NCI-H82 treated with DMSO at 0.1 percent for 48 hours (cell line): ENCODE measurements at regions not wholly inside any gene's neighbourhood (a gene's known extent, or its start where the extent isn't known, plus 50 kb on each side); places are given as distances from the start of the nearest gene placed in this dataset.
A peak's percentile ranks its signal among the peaks of the same experiment; 100 is the strongest.
"Not testable (repeated sequence)": the region's sequence is repeated elsewhere in the genome, so short reads cannot be mapped to it uniquely, and the experiment has no call there.

Source experiments
- DNase-seq: peaks from one replicate; lab custom pipeline; 2025; ENCODE audit not compliant: unreplicated experiment; lab: John Stamatoyannopoulos, UW

DNA sequence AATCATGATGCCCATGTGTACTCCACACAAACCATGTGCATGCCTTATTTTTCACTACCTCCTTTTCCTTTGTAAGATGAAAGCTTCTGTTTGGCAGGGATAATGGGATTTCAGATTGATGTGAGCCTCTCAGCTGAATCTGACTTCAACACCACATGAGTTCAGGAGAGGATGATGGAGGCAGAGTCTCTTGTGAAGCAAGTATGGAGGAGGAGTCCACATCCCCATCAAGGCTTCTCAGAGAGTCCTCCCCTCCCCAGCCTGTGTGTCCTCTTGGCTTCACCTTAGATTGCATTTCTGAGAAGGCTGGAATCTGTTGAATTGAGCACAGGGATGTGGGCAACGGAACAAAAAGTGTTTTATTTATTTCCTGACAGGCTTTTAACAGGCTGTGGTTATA is 370.4 kb downstream of the FAT3 start:
- peak; percentile 9 for DNase-seq

DNA sequence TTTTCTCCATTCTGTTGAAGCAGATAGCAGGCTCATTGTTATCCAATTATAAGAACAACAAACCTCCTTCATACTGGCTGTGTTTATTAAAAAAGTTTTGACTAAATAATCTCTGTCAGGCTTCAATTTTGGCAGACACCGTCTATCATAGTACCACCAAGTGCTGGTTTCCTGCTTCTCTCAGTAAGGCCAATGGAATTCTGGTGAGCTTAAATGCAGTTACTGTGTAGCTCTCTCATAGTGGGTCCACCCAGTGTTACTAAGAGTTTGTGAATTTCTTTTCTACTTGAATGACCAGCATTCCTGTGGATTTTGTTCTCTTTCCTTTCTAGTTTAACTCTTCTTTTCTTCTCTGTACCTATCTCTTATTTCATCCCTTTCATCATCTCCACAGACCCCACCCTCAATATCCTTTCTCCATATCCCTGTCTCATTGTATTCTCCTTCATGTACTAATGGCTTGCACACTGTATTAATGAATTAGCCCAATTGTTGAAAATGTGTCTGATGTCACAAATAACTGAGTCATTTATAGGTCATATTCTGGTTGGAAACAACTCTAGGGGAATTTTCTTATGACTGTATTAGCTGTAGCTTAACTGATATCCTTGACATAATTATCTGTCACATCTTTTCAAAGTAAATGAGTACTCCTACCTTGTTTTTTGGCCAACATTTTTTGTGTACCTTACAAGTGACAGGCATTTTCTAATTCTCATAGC is 372.1 kb downstream of the FAT3 start:
- DNase-seq, result no peak

DNA sequence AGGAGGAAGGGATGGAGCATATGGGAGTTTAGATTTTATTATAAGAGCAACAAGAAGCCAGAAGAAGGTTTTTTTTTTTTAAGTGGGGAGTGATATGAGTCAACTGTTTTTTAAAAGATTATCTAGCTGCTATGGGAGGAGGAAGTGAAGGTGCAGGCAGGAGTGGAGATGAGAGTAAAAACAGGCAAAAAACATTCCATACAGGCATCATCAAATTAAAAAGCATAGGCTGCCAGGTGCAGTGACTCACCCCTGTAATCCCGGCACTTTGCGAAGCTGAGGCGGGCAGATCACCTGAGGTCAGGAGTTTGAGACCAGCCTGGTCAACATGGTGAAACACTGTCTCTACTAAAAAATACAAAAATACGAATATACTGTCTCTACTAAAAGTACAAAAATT is 368.4 kb upstream of the MTNR1B start:
- no peak for DNase-seq

DNA sequence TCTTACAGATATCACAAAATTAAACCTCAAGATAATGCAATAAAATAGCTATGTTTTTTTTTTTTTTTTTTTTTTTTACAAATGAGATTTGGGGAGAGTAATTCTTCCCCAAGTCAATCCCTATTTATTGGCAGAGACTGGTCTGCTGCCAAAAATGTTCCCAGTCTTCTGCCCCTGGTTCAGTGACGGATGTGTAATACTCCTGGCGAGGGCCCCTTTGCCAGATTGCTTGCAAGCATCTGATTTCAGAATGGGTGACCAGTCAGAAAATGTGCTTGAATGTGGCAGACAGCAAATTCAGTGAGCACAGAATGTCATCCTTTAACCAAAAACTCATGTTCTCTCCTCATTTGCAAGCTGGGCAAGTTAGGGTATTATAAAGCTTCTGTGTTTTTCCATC is 363.8 kb upstream of the MTNR1B start:
- no peak for DNase-seq

DNA sequence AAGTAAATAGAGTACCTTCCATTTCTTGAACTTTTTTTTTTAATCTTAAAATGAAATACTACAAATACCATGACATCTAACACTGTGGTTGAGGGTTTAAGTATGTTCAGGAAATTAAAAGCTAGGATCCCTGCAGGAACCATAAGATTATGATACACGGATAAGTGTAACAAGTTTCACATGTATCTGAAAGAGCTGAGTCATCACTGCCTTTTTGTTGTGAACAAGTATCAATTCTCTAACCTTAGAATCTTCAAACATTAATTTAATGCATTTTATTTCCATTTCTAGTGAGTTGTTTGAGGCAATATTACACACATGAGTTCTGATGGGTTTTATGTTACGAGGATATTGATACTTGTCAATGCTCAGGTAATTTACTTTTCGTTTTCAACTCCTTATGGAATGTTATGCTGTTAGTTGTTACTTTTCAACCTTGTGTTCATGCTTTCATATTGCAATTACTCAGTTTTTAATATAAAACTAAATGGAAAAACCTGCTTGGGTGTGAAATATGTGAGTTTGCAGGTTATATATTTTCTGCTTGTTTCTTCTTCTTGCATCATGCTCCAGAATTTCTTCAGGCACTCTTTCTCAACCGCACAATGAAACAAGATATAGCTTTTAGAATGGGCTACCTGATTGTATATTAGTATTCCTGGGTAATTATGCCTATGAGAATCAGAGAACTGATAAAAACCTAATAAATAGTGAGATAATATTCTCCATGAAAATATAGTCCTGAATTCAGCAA is 361.3 kb upstream of the MTNR1B start:
- no peak for DNase-seq

DNA sequence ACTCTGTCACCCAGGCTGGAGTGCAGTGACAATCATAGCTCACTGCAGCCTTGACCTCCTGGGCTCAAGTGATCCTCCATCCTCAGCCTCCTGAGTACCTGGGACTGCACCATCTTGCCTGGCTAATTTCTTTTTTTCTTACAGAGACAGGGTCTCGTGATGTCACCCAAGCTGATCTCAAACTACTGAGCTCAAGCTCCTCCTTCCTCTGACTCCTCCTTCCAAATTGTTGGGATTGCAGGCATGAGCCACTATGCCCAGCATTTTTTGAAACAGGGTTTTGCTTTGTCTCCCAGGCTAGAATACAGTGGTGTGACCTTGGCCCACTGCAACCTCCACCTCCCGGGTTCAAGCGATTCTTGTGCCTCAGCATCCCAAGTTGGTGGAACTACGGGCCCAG is 358.3 kb upstream of the MTNR1B start:
- no peak for DNase-seq

DNA sequence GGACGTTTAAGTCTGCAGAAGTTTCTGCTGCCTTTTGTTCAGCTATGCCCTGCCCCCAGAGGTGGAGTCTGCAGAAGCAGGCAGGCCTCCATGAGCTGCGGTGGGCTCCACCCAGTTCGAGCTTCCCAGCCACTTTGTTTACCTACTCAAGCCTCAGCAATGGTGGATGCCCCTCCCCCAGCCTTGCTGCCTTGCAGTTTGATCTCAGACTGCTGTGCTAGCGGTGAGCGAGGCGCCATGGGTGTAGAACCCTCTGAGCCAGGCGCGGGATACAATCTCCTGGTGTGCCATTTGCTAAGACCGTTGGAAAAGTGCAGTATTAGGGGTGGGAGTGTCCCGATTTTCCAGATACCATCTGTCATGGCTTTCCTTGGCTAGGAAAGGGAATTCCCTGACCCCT is 351.4 kb upstream of the MTNR1B start:
- DNase-seq, result not testable (repeated sequence)

DNA sequence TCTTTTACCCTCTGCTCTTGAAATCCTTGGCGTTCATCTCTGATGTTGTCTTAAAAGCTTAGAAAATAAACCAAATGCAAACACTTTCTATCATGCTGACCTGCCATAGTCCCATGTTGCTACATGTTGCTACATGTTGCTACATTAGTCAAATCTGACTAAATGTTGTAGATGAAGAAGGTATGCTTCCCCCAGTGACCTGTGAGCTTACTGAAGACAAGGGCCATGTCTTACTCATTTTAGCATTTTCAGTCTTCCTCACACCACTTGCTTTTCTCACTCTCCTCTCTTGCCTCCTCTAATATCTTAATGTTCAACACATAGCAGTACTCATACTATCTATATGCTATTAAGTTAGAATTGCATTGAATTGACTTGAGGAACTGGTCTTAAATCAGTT is 346.4 kb upstream of the MTNR1B start:
- no peak for DNase-seq

DNA sequence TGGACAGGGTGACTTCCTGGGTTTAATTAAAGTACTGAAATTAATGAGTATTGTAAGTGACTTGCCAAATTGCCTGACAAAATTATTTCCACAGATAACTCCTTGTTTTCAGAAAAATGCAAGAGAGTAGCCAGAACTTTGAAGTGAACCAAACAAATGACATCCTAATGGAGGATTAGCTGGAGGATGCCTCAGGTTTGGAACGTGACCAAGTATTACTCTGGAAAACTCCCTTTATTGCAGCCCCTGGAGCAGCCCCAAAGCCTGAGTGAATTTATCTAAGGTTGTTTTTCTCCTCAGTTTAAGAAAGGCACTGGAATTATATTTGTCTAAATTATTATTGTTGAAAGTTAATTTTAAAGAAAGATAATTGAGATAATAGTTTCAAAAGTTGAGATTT is 343.6 kb upstream of the MTNR1B start:
- no peak for DNase-seq

DNA sequence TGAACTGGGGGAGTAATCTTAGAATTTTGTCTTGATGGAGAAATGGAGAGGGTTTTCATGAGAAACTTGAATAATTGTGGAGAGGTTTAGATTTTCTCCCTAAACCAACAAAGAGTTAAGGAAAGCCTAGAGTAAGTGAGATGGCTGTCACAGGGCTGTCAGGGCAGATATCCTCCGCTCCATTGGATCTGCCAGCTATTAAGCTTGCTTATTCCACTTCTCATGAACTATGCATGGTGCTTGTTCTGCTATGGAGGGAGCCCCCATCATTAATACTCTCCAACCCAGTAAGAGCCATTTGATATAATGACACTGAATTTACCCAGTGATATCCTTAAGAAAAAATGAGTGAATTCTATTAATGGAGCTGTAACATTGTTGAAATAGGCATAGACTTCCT is 342.8 kb upstream of the MTNR1B start:
- no peak for DNase-seq

DNA sequence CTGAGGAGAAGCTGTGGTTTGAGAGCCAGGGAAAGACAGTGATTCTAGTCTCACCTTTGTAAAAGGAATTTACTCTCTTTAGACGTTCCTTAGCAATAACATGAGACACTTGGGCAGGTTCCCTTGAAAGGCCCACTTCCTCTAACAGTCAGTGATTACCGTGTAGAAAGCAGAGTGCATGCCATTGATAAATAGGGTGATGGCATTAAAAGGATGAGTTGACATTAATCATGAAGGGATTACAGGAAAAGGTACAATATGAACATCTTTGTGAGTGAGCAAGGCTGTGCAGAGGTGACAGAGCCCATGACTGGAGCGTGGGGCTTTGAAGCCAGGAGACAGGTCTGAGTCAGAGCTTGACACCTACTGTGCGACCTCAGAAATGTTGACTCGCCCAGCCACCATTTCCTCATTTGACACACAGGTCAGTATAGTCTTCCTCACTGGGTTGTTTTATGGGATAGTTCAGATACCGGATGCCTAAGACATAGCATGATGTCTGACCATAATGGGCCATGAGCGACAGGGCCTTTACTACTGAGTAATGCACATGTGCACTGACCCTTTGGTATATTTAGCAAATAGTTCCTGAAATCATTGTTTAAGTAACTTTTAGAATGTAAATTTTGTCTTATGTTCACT is 341.7 kb upstream of the MTNR1B start:
- no peak for DNase-seq

DNA sequence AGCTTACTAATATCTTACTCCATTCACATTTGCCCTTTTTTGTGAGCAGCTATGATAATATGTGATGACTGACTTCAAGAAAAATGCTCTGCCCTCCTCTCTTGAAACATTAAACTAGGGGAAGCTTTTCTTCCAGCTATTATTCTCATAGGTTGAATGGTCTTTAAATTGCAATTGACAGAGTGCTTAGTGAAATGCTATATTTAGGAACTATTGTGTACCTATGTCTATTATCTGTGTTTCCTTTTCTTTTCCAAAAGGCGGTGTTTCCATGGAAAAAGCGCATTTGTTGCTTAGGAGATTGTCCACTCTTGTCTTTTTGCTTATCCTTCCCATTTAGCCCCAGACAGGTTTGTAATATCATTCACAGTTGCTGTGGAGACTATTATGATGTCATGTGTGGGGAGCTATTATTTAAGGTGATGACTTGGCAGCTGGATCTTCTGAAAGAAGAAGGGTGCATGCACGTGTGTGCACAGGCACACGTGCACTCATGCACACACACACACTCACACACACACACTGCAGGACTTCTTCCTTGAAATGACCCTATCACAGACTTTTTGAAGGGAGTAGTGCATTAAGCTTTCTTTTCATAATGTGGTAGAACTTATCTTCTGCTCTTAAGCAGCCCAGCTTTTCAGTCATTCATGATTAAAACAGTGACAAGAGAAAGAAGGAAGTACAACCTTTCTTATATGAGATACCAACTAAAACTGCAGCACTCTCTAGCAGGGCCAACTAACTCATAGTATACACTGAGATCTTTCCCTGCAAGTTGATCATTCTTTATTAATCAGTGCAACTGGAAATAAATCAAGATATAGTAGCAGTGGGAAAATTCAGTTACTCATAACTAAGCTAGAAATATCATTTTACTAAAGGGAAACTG is 340.8 kb upstream of the MTNR1B start:
- DNase-seq, result no peak

DNA sequence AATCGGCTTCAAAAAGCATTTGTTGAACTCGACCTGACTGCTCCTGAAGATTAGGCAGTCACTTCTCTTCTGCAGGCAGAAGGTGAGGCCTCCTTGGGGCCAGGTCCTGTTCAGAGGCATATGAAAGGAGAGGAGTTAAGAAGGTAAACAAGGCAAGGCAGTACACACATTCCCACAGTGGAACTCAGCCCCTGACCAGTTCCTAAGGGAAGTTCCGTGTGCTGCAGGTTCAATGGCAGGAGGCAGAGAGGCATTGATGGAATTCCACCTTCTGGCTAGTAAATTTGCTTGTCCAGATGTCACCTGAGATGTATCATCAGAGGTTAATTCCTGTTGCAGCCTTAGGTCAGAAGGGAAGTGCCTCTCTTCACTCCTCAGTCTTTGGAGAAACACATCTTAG is 337.0 kb upstream of the MTNR1B start:
- no peak for DNase-seq

DNA sequence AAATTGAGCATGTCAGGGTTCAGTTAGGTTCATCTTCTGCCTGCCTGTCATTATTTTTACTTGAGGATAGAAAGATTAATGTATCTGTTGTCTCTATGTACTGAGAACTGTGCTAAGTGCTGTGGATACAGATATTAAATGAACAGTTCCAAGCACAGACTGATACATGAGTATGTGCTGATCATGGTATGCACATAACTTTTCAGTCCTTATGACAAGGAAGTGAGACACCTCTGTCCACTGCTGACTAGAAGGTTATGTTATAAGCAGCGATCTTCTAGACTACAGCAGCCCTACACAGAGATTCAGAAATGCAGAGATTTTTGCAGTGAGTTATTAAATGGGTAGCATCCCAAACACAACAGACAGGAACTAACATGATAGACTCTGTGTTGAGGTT is 335.6 kb upstream of the MTNR1B start:
- no peak for DNase-seq

DNA sequence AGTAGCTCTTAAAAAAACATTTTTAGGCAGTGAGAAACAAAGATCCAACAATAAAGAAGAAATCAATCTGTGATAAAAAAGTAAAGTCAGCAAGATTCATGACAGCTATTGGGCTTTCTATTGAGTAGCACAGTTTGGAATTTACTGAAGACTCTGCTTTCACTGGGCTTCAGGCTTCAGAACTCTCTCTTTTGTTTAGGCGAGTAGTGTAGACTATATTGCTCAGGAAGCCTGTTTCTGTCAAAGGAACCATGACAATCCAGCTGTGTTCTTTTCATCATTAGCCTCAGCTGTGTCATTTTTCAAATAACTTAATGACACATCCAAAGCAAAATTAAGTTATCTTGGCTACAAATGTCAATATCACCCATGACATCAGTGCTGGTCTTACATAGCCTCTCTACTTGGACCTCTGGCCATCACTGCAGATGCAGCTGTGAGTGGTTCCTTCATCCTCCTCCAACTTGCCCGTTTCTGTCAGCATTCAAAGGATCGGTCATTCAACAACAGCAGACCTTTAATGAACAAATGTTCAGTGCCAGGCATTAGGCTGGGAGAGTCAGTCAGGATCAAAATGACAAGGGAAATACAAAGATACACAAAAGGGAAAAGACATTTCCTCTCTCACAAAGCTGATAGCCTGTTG is 332.8 kb upstream of the MTNR1B start:
- DNase-seq, result no peak

DNA sequence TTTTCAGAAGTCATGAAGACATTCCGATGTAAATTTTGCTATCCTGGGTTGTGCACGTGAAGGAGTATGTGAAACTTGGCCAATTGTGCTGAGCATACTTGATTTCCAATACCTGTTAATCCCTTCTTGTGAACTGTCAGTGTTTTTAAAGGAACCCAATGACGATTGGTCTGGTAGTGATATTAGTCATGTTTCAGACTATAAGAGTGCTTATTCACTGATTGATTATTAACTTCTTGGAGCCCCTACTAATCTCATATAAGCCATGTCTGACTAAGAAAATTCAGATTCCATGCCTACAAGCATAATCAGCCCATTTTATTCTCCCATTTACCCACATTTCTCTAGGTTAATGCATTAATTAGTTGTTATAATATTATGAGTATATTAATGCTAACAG is 330.8 kb upstream of the MTNR1B start:
- DNase-seq, result no peak

DNA sequence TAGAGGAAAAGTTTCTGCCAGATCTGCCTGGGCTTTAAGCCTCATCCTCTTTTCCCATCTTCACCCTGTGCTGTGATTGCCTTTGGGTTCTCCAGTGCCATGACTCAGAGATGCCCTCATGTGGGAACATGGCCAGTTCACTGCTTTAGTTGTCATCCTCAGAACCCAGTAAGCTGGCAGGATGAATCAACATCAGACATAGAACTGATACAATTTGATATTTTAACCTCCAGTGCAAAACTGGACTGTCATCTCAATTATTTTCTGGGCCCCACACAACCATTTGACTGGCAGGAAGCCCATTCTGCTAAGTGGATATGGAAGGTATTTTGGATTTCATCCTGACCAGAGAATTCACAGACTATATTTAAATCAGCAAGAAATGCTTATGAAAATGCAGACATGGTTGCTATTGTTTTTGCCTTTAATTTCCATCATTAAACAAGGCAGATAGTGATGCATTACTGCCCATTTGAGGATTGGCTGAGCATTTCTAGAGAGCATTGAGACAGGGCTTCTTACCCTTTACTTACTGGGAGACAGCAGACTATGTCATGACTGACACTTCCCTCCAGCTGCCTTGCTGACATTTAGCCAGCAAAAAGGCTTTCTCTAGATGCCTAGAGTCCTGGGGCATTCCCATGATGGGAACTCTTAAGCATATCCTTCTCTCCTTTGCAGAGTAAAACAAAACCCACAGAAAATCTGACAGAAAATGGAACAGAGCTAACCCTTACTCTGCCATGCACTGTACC is 327.1 kb upstream of the MTNR1B start:
- DNase-seq, result no peak

DNA sequence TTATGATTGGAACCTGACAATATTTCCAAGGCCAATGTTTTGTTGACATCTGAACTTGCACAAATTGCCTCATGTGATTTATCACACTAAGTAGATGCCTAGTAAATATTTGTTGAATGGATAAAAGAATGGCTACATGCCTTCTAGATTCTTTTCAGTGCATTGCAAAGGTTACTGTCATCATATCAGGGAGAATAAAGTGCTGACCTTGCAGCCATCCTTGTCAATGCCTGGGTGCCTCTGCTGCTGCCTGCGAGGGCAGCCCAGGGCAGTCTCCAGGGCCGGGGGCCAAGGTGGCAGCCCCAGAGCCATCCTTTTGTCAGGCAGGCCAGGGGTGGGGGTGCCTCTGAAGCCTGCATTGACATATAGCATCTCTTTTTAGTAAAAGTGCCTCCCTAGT is 325.6 kb upstream of the MTNR1B start:
- no peak for DNase-seq

DNA sequence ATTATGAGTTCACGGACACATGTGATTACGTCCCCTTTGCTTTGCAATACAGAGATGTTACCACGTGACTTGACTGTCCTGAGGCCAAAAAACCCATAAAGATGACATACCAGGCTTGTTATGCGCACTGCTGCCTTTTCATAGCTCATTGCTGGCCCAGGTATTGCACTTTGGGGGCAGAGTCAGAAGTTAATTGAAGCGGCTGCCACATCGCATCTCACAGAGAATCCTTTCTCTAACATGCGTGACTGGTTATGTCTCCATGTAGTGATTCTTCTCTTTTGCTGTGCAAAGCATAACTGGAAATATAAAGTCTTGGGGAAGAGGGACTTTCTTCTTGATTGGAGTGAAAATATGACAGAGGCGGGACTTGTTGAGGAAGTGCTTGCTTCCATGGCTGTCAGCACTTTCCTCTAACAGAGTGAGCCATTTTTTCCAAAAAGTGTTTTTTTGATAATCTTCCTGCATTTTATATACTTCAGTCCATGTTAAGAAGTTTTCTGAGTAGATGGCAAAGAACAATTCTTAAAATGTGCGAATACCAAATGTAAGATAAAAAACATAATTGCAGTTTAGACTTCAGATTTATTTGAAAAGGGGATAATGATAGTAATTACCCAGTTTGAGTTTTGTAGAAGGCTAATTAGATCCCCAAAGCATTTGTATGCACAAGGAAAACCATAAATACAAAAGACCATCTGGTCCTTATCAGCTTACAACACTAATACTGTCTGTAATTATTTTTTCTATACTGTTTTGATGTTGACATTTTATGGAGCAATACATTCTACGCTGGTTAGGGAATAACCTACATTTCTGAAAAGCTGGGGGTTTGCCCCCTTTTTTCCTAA is 324.6 kb upstream of the MTNR1B start:
- no peak for DNase-seq
